NCI-H2171 (cell line): ENCODE measurements at regions not wholly inside any gene's neighbourhood (a gene's known extent, or its start where the extent isn't known, plus 50 kb on each side); places are given as distances from the start of the nearest gene placed in this dataset.
A peak's percentile ranks its signal among the peaks of the same experiment; 100 is the strongest.
"Not testable (repeated sequence)": the region's sequence is repeated elsewhere in the genome, so short reads cannot be mapped to it uniquely, and the experiment has no call there.

Source experiments
- DNase-seq: peaks from one replicate; lab custom pipeline; 2025; lab: John Stamatoyannopoulos, UW

DNA sequence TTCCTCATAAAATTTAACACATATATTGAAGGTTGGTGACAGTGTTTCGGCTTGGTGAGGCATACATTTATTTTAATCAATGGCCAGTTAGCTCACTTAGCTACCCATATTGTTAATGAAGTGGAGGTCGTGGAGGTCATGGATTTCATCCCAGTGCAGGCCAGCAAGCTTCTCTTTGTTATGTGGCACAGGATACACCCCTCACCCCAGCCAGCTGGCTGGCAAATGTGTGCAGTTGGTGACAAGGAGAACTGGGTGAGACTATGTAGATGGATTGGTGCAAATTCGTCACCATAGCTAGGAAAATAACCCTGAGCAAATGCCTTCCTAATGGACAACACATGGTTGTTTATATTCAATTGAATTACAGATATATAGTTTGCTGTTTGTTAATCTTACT lies 50.5 kb upstream of the FOXP2 start:
- no peak for DNase-seq

DNA sequence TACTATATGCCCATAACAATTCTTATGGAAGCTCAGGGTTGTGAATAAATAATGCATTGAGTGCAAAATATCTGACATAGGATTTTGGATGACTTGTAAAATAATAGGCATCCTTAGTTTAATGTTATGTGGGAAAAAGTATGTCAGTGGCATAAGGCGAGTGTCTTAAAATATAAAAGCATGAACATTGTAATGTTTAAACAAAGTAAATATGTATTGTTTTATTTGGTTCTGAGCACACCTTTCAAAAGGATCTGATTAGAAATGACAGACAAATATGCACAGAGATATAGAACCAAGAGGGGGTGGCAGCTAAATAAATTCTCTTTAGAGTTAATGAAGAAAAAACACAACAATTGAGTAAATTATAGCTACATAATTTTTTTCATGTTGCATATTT lies 51.3 kb upstream of the FOXP2 start:
- DNase-seq: no peak

DNA sequence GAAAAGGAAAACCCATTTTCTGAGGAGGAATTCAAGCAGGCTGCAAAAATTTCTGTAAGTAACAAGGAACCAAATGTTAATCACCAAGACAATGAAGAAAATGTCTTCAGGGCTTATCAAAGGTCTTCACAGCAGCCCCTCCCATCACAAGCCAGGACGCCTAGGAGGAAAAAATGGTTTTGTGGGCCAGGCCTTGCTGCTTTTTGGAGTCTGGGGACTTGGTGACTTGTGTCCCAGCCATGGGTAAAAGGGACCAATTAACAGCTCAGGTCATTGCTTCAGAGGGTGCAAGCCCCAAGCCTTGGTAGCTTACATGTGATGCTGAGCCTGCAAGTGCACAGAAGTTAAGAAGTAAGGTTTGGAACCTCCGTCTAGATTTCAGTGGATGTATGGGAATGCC lies 55.7 kb upstream of the FOXP2 start:
- DNase-seq: no peak

DNA sequence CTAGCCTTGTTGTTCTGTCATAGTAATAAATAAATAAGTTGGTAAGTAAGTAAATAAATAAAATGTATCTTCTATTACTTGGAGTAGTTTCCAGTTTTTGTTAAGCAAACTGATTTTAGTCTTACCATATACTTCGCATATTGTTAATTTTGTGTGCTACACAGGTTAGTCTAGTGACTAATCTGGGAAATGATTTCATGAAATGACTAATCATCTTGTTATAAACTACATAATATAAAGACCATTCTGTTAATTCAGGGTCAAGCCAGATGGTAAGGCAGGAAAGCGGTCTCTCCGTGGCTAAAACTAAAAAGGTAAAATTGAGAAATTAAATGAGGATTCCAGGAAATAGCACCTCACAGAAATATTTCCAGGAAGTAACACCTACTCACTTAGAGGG lies 58.5 kb upstream of the FOXP2 start:
- DNase-seq: no peak

DNA sequence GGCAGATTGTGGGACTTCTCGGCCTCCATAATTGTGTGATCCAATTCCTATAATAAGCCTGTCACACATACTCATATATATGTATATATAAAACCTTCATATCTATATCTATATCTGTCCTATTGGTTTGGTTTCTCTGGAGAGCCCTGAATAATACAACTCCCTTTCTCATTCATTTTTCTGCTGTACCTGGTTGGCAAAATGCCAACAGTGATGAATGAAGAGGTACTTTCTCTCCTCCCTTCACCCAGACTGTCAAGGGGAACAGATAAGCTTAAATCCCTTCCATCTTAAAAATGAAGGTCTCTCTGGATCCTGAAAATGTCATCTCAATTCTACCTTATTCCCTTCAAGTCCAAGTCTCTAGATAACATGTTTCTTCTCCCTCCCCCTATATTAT lies 60.3 kb upstream of the FOXP2 start:
- DNase-seq: no peak

DNA sequence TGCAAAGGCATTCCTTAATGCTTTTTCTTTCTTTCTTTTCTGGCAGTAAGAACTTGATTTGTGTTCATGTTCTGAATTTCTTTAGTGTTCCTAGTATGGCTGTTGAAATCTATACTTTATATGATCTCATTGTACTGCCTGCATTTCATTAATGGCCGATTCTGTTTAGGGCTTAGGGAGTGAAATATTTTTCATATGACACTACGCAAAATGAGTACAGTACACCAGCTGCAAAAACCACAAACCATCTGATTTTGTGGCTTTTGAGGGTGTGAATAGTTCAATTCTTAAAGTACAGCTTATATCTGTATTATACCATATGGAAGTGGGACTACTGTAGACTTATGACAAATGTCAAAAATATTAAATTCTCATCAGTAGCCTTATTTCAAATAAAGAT lies 69.1 kb upstream of the FOXP2 start:
- DNase-seq: no peak

DNA sequence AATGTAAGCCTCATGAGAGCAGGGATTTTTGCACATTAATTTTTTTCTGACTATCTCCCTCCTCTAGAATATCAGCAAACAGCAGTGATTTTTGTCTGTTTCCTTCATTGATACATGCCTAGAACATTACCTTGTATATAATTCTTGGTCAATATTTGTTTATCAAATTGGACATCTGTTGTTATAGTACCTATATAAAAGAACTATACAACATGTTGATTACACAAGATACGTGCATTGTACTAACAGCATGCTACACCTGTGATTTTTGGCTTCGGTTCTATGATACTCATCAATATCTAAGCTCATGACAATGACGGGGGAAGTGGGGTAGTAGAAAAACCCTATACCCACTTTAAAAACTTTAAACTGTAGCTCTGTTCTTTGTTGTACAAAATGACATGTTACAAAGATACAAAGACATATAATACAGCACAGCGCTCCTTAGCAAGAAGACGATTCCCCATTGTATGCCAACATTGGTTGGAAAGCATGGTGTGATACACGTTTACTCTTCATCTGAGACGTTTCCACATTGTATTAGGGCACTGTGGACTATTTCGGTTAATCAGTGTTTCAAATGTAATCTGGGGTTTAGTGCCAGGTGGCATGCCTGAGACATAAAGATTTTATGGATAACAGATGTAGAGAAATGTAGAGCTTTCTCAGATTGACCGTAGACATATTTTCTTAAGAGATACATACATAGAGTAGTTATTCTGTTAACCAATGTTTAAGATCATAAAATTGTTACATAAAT lies 70.5 kb upstream of the FOXP2 start:
- DNase-seq: no peak

DNA sequence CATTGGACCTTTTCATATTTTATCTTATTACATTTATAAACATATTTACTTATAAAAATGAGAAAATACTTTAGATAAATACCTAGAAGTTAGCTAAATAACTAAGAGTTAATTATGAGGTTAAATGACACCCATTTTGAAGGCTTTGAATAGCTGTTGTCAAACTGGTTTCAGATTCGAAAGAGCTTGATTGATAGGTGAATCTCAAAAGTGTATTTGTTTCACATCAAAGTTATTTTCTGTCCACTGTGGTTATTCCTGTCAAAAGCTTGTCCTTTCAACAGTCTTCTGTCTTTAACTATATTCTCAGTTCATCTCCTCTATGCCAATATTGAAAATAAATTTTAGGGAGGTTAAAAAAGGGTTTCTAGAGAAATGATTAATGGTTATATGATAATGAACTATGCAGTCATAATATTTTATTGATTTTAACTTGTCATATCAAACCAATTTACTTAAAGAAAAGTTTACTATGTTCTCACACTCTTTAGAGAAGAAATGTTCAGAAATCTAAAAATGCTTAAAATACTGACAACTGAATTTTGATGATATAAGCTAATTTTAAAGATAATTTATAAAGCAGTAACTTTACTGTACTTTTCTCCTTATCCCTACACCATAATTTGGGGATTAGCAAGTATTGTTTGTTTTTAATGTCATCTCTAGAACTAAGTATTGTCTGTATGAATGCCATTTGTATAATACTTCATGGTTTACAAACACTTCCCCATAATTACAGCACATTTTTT lies 72.0 kb upstream of the FOXP2 start:
- no peak for DNase-seq

DNA sequence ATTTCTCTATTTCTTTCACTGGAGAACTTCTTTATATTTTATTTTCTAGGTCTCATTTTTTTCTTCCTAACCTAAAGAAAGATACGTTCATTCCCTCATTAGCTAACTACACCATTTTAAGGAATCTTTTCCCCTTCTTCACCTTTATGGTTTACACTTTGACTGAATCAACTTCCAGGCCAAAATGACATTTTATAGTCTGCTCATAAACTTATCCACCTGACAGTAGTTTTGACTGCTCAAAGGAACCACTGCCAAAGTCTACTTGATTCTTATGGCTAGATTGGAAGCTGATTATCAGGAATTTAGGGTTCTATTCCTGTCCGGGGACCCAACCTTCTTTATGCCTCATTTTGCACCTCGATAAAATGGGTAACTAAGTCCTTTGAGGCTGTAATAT lies 73.0 kb upstream of the FOXP2 start:
- no peak for DNase-seq

DNA sequence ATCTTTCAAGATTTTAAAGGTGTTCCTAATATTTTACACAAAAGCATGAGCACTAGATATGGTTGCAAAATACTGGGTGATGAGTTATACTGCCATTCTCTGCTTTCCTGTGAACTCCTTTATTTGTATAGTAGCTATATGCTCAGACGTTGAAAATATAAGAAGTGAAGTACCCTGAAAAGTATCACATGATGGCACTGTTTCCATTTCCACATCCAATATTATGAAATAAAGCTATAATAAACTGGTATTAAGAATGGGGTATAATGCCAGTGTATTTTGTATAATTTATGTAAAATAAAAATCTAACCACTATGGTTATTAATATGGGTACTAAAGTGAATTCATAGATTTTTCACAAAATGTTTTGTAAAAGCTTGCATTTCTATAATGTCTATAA lies 79.6 kb upstream of the FOXP2 start:
- DNase-seq: no peak

DNA sequence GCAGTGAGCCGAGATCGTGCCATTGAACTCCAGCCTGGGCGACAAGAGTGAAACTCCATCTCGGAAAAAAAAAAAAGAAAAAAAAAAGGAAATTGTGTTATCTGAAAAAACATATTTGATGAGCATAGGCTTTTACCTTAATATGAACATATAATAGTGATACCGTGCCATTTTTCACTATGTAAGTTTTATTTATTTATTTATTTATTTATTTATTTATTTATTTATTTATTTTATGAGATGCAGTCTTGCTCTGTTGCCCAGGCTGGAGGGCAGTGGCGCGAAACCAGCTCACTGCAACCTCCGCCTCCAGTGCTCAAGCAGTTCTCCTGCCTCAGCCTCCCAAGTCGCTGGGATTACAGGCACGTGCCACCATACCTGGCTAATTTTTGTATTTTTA lies 85.2 kb upstream of the FOXP2 start:
- not testable (repeated sequence) for DNase-seq

DNA sequence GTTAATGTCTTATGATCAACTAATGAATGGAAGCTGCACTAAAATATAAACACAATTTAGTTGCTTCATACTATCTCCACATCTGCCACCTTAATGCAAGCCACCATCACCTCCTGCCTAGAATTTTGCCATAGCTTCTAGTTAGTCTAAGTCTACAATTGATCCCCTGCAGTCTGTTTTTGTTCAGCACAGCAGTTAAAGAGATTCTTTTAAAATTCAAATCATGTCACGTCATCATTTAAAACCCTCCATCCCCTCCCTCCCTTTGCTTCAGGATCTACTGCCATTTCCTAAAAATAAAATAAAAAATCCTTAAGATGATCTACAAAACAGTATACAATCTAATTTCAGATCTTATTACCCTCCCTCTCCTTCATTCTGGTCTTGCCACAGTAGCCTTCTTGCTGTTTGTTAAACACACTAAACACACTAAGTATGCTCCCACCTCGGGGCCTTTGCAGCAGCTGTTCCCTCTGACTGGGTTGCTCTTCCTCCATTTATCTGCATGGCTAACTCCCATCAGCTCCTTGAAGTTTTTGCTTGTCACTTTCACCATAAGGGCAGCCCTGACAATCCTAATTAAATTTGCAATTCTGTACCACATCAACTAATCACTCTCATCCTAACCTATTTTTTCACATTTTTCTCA lies 97.0 kb upstream of the FOXP2 start:
- no peak for DNase-seq

DNA sequence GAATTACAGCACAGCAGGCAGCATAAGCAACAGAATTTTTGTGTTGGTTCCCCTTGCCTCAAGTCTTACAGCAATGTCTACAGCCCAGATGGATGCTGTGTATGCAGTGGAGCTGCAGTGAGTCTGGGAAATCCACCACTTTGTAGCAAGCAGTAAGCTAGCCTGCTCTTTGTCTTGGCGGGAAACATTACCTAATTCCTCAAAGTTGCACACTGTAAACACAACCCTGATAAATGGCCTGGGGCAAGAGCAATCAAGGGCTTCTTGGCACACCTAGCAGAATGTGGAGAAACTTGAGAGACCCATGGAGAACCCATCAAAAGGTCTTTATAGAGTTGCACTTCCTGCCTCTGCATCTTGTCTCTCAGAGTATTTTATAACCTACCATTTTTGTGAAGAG lies 102.0 kb upstream of the FOXP2 start:
- no peak for DNase-seq

DNA sequence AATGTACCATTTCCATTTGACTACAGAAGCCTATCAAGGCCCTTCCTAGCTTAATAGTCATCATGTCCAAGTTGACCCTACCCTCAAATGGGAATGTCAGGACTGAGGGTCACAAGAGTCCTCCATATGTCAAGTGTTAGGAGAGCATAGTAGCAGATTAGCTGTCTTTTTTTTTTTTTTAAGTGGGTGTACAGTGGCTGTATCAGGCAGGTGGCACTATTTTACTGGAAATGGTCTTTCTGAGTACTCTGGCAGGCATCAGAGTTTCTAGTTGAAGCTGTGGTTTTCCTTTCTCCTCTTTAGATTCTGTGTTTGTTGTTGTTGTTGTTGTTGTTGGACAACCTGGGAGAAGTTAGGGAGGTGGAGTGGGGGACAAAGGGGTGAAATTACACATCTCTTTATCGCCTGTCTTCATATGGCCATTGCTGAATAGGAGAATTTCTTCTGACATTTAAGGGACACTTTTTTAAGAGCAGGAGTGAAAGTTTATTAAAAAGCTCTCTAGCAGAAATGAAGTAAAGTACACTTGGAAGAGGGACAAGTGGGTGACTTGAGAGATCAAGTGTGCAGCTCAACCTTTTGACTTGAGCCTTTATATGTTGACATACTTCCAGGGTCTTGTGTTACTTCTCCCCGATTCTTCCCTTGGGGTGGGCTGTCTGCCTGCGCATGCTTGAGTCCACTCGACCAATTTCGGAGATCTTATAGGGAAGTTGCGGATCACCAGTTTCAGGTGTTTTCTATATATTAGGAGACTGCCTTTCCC lies 104.1 kb upstream of the FOXP2 start:
- peak; percentile 2 for DNase-seq

DNA sequence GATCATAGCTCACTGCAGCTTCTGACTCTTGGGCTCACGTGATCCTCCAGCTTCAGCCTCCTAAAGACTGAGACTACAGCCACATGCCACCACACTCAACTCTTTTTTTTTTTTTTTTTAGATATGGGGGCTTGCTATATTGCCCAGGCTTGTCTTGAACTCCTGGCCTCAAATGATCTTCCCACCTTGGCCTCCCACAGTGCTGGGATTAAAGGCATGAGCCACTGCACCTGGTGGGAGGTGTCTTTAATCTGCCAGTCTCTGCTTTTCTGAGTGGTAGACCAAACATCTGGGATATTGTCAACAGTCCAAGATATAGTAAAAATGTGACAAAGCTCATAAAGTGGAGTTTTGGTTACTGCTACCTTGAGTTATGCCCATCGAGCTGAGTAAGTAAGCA lies 104.9 kb upstream of the FOXP2 start:
- DNase-seq: no peak

DNA sequence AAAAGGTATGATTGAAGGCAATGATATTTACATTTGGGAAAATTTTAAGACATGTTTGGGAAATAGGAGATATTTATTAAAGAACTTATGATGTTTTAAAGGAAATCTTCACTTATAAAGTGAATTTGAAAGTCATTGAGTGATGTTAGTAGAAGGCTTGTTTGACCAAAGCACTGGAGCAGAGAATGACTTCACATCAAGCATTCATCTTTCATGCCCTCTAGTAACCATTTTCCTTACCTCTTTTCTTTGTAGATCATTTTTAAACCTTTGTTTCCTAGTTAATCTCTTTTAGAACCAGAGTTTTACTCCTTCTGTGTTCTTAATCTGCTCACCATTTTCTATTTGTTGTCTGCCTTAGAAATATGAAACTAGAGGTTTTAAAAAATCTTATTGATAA lies 111.3 kb upstream of the FOXP2 start:
- DNase-seq: no peak

DNA sequence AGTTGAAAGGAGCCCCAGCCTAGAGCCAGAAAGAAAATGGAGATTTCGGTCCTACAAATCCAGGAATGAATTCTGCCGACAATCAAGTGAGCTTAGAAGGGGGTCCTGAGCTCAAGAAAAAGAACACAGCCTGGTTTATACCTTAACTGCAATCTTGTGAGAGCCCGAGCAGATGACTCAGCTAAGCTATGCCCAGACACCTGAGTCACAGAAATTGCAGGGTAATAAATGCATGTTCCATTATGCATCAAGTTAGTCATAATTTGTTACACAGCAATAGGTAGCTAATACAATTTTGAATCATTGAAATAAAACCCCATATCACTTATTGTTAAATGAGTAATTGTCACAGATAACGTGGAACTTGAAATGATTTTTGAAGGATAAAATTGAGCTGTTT lies 111.8 kb upstream of the FOXP2 start:
- no peak for DNase-seq

DNA sequence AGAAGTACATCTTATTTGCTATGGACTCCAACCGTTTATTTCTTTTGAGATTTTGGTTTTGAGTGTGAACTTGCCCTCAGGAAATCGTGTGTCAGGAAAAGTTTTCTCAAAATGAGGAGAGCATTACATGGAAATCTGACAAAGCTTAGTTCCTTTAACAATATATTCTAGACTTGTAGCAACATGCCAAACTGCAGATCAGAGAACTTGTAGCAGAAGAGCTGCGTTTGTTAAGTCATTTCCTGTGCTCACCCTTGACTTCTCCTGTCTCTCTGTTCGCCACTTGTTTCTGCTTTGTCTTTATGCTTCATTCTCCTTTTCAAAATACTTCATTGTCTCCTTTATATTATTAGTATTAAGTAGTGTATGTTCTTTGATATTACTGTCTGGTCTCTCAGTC lies 116.6 kb upstream of the FOXP2 start:
- DNase-seq: no peak

DNA sequence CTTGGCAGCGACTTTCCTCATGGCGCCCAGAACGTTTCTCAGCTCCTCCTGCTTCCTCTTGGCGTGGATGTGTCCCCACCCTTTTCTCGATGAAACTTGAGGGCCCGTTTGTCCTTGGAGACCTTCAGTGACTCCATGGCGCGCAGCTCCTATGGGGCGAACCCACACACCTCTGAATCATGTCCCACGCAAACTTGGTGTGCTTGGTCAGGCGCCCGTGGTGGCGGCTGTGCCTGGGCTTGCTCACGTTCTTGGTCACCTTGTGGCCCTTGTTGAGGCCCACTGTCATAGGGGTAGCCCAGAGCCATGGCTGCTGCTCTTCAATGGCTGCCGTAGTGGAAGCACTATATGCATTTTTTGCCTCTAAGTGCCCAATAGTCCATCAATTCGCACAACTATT lies 117.5 kb upstream of the FOXP2 start:
- no peak for DNase-seq

DNA sequence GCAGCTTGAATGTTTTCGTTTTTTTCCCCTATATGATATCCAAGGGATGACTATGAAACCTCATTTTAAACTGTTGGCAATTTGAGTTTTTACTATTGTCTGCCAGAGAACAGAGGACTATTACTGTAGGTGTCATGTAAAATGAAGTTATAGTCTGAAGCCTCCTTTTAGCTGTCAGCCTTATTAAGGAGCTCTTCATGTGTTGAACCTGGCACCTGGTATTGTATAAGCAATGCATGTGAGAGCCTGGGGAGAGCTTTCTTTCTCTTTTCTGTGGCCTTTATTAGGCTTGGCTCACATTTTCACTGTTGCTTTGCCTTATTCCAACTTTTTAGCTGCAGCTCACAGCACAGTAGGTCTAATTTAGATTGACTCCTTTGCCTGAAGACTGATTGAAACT lies 119.1 kb upstream of the FOXP2 start:
- DNase-seq: no peak

DNA sequence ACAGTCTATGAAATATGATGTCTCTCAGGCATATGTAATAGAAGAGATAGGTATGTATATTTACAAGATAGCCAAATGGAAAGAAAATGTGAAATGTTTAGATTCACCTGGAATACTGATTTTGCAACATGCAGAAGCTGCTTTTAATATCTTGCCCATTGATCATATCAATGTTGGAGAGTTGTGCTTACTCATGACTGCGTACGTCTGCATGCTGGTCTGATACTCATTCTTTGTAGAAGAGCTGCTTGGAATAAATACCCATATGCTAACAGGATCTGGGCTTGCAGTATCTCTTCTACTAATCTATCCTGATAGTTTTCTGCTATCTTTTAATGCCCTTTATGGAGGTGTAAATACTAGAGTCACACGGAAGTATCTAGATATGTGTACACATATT lies 120.6 kb upstream of the FOXP2 start:
- no peak for DNase-seq

DNA sequence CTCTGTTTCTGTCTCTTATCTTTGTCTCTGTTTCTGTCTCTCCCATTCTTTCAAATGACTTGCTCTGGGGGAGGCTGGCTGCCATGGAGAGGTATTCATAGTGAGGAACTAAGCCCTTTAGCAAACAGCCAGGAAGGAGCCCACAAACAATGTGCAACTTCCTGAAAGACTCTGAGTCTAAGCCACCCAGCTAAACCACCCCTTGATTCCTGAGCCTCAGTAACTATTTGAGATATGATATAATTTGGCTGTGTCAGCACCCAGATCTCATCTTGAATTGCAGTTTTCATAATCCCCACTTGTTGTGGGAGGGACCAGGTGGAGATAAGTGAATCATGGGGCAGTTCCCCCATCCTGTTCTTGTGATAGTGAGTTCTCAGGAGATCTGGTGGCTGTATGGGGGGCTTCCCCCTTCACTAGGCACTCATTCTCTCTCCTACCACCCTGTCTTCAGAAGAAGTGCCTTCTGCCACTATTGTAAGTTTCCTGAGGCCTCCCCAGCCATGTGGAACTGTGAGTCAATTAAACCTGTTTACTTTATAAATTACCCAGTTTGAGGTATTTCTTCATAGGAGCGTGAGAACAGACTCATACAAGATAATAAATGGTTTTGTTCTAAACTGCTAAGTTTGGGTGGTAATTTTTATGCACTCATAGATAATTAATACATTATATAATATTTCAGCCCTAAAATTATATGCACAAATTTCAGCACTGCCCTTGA lies 121.2 kb upstream of the FOXP2 start:
- DNase-seq: no peak
